ENCODE measurements at regions not wholly inside any gene's neighbourhood (a gene's known extent, or its start where the extent isn't known, plus 50 kb on each side); places are given as distances from the start of the nearest gene placed in this dataset.

DNA sequence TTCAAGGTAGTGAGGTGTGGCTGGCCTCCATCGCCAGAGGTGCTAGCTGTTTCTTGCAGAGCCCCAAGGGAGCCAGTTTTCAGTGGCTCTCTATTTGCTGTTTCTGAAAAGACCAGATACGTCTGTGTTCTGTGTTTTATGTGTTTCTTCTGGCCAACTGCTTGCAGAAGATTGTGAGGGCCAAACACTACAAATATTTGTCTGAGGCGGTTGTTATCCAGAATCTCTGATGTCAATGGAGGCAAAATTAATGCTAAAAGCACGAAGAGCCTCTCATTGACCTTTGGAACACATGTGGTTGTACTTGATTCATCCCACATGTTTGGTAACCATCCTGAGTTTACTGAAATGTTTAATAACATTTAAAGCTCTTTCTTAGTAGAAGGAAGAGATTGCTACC lies 113.9 kb downstream of the CT47B1 start:
- no peaks in the 10 kb centered on the region for H4K20me1 ChIP-seq (ENCODE audit: insufficient read depth, low read length)
- H3K4me3 ChIP-seq (replicated peaks in 1 of 3; ENCODE audit: low read depth in 2 of 3, low read length in 3 of 3): no peak overlapping the region
- peaks cover 0 to 1% (median 0%) of the 10 kb centered on the region in 7 donors for H3K9me3 Mint-ChIP-seq
- H3K4me3 Mint-ChIP-seq: no peak overlapping the region
- H2AFZ ChIP-seq (ENCODE audit: insufficient read depth, low read depth, low read length, poor library complexity, severe bottlenecking): no peak overlapping the region
- no peak overlapping the region for H3K4me2 ChIP-seq (replicated peaks; ENCODE audit: extremely low read depth, low read length, poor library complexity, severe bottlenecking)
- H3K36me3 Mint-ChIP-seq: no peaks in the 10 kb centered on the region
- H3K27ac Mint-ChIP-seq: peak overlapping the region in 1 of 7 donors; percentile 16
- H3K9ac ChIP-seq (ENCODE audit: insufficient read depth, low read length, poor library complexity, severe bottlenecking): no peak overlapping the region
- intact Hi-C loops (cut with micrococcal nuclease): no loop called here
- H3K27me3 Mint-ChIP-seq (ENCODE audit: low read depth in 3 of 3): peaks cover 0 to 13% (median 0%) of the 10 kb centered on the region in 3 donors
- no peaks in the 10 kb centered on the region for H3K4me1 Mint-ChIP-seq
- no peaks in the 10 kb centered on the region for H3K27me3 ChIP-seq (ENCODE audit: control insufficient read depth in 2 of 2, insufficient read depth in 2 of 2, low read length in 2 of 2)
- 100% methylated on average over 1 of the region's 4 CpGs for WGBS (ENCODE audit: insufficient coverage)
- TF ChIP-seq, protein P1, sequence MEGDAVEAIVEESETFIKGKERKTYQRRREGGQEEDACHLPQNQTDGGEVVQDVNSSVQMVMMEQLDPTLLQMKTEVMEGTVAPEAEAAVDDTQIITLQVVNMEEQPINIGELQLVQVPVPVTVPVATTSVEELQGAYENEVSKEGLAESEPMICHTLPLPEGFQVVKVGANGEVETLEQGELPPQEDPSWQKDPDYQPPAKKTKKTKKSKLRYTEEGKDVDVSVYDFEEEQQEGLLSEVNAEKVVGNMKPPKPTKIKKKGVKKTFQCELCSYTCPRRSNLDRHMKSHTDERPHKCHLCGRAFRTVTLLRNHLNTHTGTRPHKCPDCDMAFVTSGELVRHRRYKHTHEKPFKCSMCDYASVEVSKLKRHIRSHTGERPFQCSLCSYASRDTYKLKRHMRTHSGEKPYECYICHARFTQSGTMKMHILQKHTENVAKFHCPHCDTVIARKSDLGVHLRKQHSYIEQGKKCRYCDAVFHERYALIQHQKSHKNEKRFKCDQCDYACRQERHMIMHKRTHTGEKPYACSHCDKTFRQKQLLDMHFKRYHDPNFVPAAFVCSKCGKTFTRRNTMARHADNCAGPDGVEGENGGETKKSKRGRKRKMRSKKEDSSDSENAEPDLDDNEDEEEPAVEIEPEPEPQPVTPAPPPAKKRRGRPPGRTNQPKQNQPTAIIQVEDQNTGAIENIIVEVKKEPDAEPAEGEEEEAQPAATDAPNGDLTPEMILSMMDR (IDR thresholded peaks at IDR 0.05): no peak
- no peak overlapping the region for H3K27ac ChIP-seq (ENCODE audit: low read depth in 1 of 2, low read length in 2 of 2)
- H3K79me2 ChIP-seq (ENCODE audit: insufficient read depth, low read length): no peaks in the 10 kb centered on the region
- no peaks in the 10 kb centered on the region for H3K36me3 ChIP-seq (replicated peaks in 1 of 2; ENCODE audit: control insufficient read depth in 1 of 2, insufficient read depth in 2 of 2, low read length in 2 of 2)
- no peaks in the 10 kb centered on the region for H3K9me3 ChIP-seq (replicated peaks in 1 of 2; ENCODE audit: control insufficient read depth in 1 of 2, insufficient read depth in 1 of 2, low read length in 2 of 2)
- DNase-seq: no peak
- no peaks in the 10 kb centered on the region for H3K4me1 ChIP-seq (ENCODE audit: control insufficient read depth in 1 of 2, insufficient read depth in 2 of 2, low read length in 2 of 2)

DNA sequence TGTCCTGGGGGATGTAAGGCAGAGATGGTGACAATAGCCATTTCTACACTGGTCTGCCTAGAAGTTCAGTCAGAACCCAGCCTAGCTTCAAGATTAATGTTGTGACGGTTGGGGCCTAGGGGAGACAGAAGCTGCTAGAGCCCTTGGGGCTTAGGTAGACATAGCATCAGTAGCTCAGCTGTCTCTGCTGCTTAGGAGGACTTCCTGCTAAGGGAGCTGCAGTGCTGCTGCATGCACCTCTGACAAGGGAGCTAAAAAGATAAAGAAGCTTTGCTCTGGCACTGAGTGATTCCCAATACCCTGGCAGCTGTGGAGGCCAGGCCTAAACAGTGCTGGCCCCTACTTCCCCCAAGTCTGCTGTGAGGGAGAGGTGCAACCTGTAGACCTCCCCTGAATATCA lies 116.0 kb downstream of the CT47B1 start:
- no peak overlapping the region for H2AFZ ChIP-seq (ENCODE audit: insufficient read depth, low read depth, low read length, poor library complexity, severe bottlenecking)
- H3K4me2 ChIP-seq (replicated peaks; ENCODE audit: extremely low read depth, low read length, poor library complexity, severe bottlenecking): no peak overlapping the region
- no peak for DNase-seq
- Mint-ChIP-seq H3K27me3 (ENCODE audit: low read depth in 3 of 3) (peaks cover 0 to 12% (median 0%) of the 10 kb centered on the region in 3 donors), H3K9me3 (peaks cover 0 to 1% (median 0%) of the 10 kb centered on the region in 7 donors), H3K27ac (no peak overlapping the region), H3K36me3 (no peaks in the 10 kb centered on the region), H3K4me3 (no peak overlapping the region), H3K4me1 (peaks cover 7% of the 10 kb centered on the region)
- intact Hi-C loops (cut with micrococcal nuclease): no loop called here
- H3K4me3 ChIP-seq (replicated peaks in 1 of 3; ENCODE audit: low read depth in 2 of 3, low read length in 3 of 3): no peak overlapping the region
- H3K27me3 ChIP-seq (ENCODE audit: control insufficient read depth in 2 of 2, insufficient read depth in 2 of 2, low read length in 2 of 2): no peaks in the 10 kb centered on the region
- WGBS (ENCODE audit: insufficient coverage): no CpG with 5 or more reads among the region's 1 CpG
- H4K20me1 ChIP-seq (ENCODE audit: insufficient read depth, low read length): no peaks in the 10 kb centered on the region
- TF ChIP-seq, protein P1 (IDR thresholded peaks at IDR 0.05): no peak
- no peaks in the 10 kb centered on the region for H3K36me3 ChIP-seq (replicated peaks in 1 of 2; ENCODE audit: control insufficient read depth in 1 of 2, insufficient read depth in 2 of 2, low read length in 2 of 2)
- H3K9me3 ChIP-seq (replicated peaks in 1 of 2; ENCODE audit: control insufficient read depth in 1 of 2, insufficient read depth in 1 of 2, low read length in 2 of 2): no peaks in the 10 kb centered on the region
- H3K79me2 ChIP-seq (ENCODE audit: insufficient read depth, low read length): no peaks in the 10 kb centered on the region
- no peak overlapping the region for H3K27ac ChIP-seq (ENCODE audit: low read depth in 1 of 2, low read length in 2 of 2)
- H3K4me1 ChIP-seq (ENCODE audit: control insufficient read depth in 1 of 2, insufficient read depth in 2 of 2, low read length in 2 of 2): peaks cover 0 to 7% of the 10 kb centered on the region in 2 donors
- H3K9ac ChIP-seq (ENCODE audit: insufficient read depth, low read length, poor library complexity, severe bottlenecking): no peak overlapping the region

All from CD14-positive monocyte (primary cell).